Endothelial cell of umbilical vein (primary cell): ENCODE measurements at regions not wholly inside any gene's neighbourhood (a gene's known extent, or its start where the extent isn't known, plus 50 kb on each side); places are given as distances from the start of the nearest gene placed in this dataset.

Experiments
- BruUV-seq: library from RNA; stranded (reverse); fragments of 400-500 nt; replicated peaks from 2 replicates; lab custom pipeline; 2021; lab: Mats Ljungman, UMichigan
- CTCF ChIA-PET: fragments of 300-600, 350-600 bp; sonication (Branson Sonifier 250); formaldehyde crosslinking; loops from one replicate; lab custom pipeline; 2021; ENCODE audit warnings: antibody characterized with exemption, inconsistent platforms; lab: Charles Lee
- POLR2A ChIA-PET: fragments of 300-600, 350-600 bp; sonication (Branson Sonifier 250); formaldehyde crosslinking; loops from one replicate; lab custom pipeline; 2021; ENCODE audit warnings: antibody characterized with exemption, inconsistent platforms; lab: Charles Lee
- DNase-seq: peaks from one replicate; pipeline ENCODE4 v3.0.0-alpha.2; 2011; ENCODE audit warnings: low read depth, low spot score
- FAIRE-seq: peaks from 2 replicates; lab custom pipeline; 2011; peaks lifted over from hg19 to GRCh38; lab: Jason Lieb, UNC
- H2AFZ ChIP-seq: 2 replicates; pipeline ENCODE4 v1.6.0; 2012; ENCODE audit warnings: low read depth, low read length, control low read depth, inconsistent platforms
- H3K27ac ChIP-seq: 2 replicates; pipeline ENCODE4 v1.5.1; 2011; ENCODE audit warnings: low read depth, mild to moderate bottlenecking, control low read depth, low read length, moderate library complexity; ENCODE audit not compliant: insufficient read depth
- H3K27me3 ChIP-seq, 2 experiments: 2 replicates each; pipeline versions ENCODE4 v1.6.0 to v1.6.1; 2011; ENCODE audit warnings: low read length in 2 of 2, mixed read lengths in 1 of 2; ENCODE audit not compliant: control insufficient read depth in 2 of 2, insufficient read depth in 2 of 2
- H3K36me3 ChIP-seq, 2 experiments: 2 replicates in 1 of 2; 3 replicates in 1 of 2; pipeline ENCODE4 v1.5.1; 2011; ENCODE audit warnings: low read length in 2 of 2, mild to moderate bottlenecking in 1 of 2, moderate library complexity in 1 of 2; ENCODE audit not compliant: control insufficient read depth in 2 of 2, insufficient read depth in 2 of 2; ENCODE audit errors: extremely low read depth in 1 of 2
- H3K4me1 ChIP-seq: 3 replicates; pipeline ENCODE4 v1.5.1; 2011; ENCODE audit warnings: mild to moderate bottlenecking, low read length; ENCODE audit not compliant: control insufficient read depth, insufficient read depth; ENCODE audit errors: extremely low read depth
- H3K4me2 ChIP-seq: 2 replicates; pipeline ENCODE4 v1.6.1; 2011; ENCODE audit warnings: low read length, control low read depth, mixed read lengths; ENCODE audit not compliant: insufficient read depth
- H3K4me3 ChIP-seq, 3 experiments: fragments of 200-600 bp in 1 of 3; sonication (generic), shearing (Covaris generic) in 1 of 3; replicated peaks in 1 of 3; 2 replicates each; pipeline ENCODE4 v1.5.1; 2011 to 2016; ENCODE audit warnings: control low read depth in 3 of 3, low read length in 3 of 3, mild to moderate bottlenecking in 2 of 3, inconsistent platforms in 1 of 3, low read depth in 1 of 3, moderate library complexity in 1 of 3; ENCODE audit not compliant: insufficient read depth in 1 of 3
- H3K79me2 ChIP-seq: 2 replicates; pipeline ENCODE4 v1.6.0; 2012; ENCODE audit warnings: low read length, inconsistent platforms; ENCODE audit not compliant: control insufficient read depth, insufficient read depth
- H3K9ac ChIP-seq: replicated peaks from 2 replicates; pipeline ENCODE3; 2011; ENCODE audit warnings: low read length, control low read depth; ENCODE audit not compliant: insufficient read depth; ENCODE audit errors: extremely low read depth
- H3K9me1 ChIP-seq: replicated peaks from 3 replicates; pipeline ENCODE4 v1.6.0; 2011; ENCODE audit warnings: mild to moderate bottlenecking, low read length; ENCODE audit not compliant: control insufficient read depth, insufficient read depth; ENCODE audit errors: extremely low read depth
- H3K9me3 ChIP-seq: replicated peaks from 2 replicates; pipeline ENCODE4 v1.5.1; 2012; ENCODE audit warnings: low read length, inconsistent platforms; ENCODE audit not compliant: control insufficient read depth, insufficient read depth
- H4K20me1 ChIP-seq: replicated peaks from 2 replicates; pipeline ENCODE3; 2011; ENCODE audit warnings: mild to moderate bottlenecking, low read length; ENCODE audit not compliant: control insufficient read depth, insufficient read depth; ENCODE audit errors: extremely low read depth
- CTCF ChIP-seq, 2 donors: IDR thresholded peaks; 1 replicate in 1 of 2; 2 replicates in 1 of 2; pipeline ENCODE4 v1.5.1; 2011; ENCODE audit warnings: low read length in 2 of 2, mild to moderate bottlenecking in 2 of 2, moderate library complexity in 2 of 2, control low read depth in 1 of 2, inconsistent platforms in 1 of 2, low read depth in 1 of 2; ENCODE audit not compliant: insufficient read depth in 1 of 2; ENCODE audit errors: extremely low read depth in 1 of 2
- EZH2 ChIP-seq: IDR thresholded peaks from 2 replicates; pipeline ENCODE4 v1.6.1; 2012; ENCODE audit warnings: borderline replicate concordance, low read depth, mild to moderate bottlenecking, moderate library complexity, low read length, inconsistent platforms; ENCODE audit not compliant: severe bottlenecking
- FOS ChIP-seq: IDR thresholded peaks from 2 replicates; pipeline ENCODE4 v1.6.1; 2011; ENCODE audit warnings: mild to moderate bottlenecking, low read length, moderate library complexity, borderline replicate concordance; ENCODE audit not compliant: insufficient read depth
- GATA2 ChIP-seq: IDR thresholded peaks from 2 replicates; pipeline ENCODE4 v1.7.0; 2011; ENCODE audit warnings: low read depth, mild to moderate bottlenecking, moderate library complexity, mixed read lengths, low read length; ENCODE audit not compliant: insufficient read length, insufficient read depth
- JUN ChIP-seq: IDR thresholded peaks from 2 replicates; pipeline ENCODE4 v1.6.1; 2011; ENCODE audit warnings: borderline replicate concordance, low read depth; ENCODE audit not compliant: insufficient read length, insufficient read depth
- MAX ChIP-seq: IDR thresholded peaks from 2 replicates; pipeline ENCODE4 v1.6.1; 2011; ENCODE audit not compliant: insufficient read depth, insufficient read length
- MYC ChIP-seq: IDR thresholded peaks from one replicate; pipeline ENCODE4 v1.6.1; 2011; ENCODE audit warnings: mild to moderate bottlenecking, low read depth, low read length
- POLR2A ChIP-seq: IDR thresholded peaks from 2 replicates; pipeline ENCODE4 v1.6.1; 2012; ENCODE audit warnings: low read depth, mild to moderate bottlenecking, control low read depth, low read length
- POLR2AphosphoS5 ChIP-seq: IDR thresholded peaks from 2 replicates; pipeline ENCODE4 v1.6.1; 2012; ENCODE audit warnings: low read depth, mild to moderate bottlenecking, control low read depth, low read length, moderate library complexity; ENCODE audit not compliant: insufficient read depth
- dilution Hi-C: fragments of 300-500 bp; cut with MboI; formaldehyde crosslinking; loops from one replicate; pipeline ENCODE4 v1.15.0; 2019; ENCODE audit warnings: low sequenced_read_pairs; ENCODE audit not compliant: extremely low pct_ligation_motif_present
- intact Hi-C: fragments of 100-400 bp; cut with micrococcal nuclease; formaldehyde crosslinking; loops from one replicate; pipeline ENCODE4 v1.10.0; 2022

- ChIA-PET CTCF (no interaction called here), POLR2A (no interaction called here)
- BruUV-seq, result no TSS peak
- H2AFZ ChIP-seq, result no peak overlapping the region
- no peak overlapping the region for H3K9ac ChIP-seq
- H3K27me3 ChIP-seq, result no peaks in the 10 kb centered on the region
- H3K4me2 ChIP-seq, result no peak overlapping the region
- no peaks in the 10 kb centered on the region for H3K4me1 ChIP-seq
- H3K27ac ChIP-seq, result no peak overlapping the region
- TF ChIP-seq GATA2, result no peak
- no peak for TF ChIP-seq JUN
- TF ChIP-seq FOS, result no peak
- TF ChIP-seq POLR2A, result no peak
- TF ChIP-seq POLR2AphosphoS5, result no peak
- TF ChIP-seq MAX, result no peak
- no peak for TF ChIP-seq MYC
- no peak for TF ChIP-seq EZH2
- TF ChIP-seq CTCF (IDR thresholded peaks at IDR 0.05; ENCODE audit: extremely low read depth in 1 of 2, insufficient read depth in 1 of 2, low read depth in 1 of 2, low read length in 2 of 2), result no peak
- no peaks in the 10 kb centered on the region for H3K9me3 ChIP-seq
- dilution Hi-C loops, result no loop called here
- DNase-seq, result no peak
- no peaks in the 10 kb centered on the region for H3K36me3 ChIP-seq
- H3K79me2 ChIP-seq, result no peaks in the 10 kb centered on the region
- intact Hi-C loops, result no loop called here
- H3K4me3 ChIP-seq, result no peak overlapping the region
- H3K9me1 ChIP-seq, result no peaks in the 10 kb centered on the region
- no peak for FAIRE-seq
- no peaks in the 10 kb centered on the region for H4K20me1 ChIP-seq
These were observed 145.6 kb upstream of the KLHL29 start for GRCh38 chr2:23239374-23239773.
